C4-2B (cell line): ENCODE measurements at regions not wholly inside any gene's neighbourhood (a gene's known extent, or its start where the extent isn't known, plus 50 kb on each side); places are given as distances from the start of the nearest gene placed in this dataset.

Experiments used
- H3K27ac ChIP-seq: fragments of 450-650 bp; 2 replicates; pipeline ENCODE4 v1.5.1; 2017
- ZFX ChIP-seq: fragments of 450-650 bp; IDR thresholded peaks from 2 replicates; pipeline ENCODE4 v1.6.1; 2017
- TF ChIP-seq, protein P1 (sequence below): fragments of 450-650 bp; conservative IDR thresholded peaks from 2 replicates; pipeline ENCODE4 v1.5.1; 2017; ENCODE audit warnings: mild to moderate bottlenecking

DNA sequence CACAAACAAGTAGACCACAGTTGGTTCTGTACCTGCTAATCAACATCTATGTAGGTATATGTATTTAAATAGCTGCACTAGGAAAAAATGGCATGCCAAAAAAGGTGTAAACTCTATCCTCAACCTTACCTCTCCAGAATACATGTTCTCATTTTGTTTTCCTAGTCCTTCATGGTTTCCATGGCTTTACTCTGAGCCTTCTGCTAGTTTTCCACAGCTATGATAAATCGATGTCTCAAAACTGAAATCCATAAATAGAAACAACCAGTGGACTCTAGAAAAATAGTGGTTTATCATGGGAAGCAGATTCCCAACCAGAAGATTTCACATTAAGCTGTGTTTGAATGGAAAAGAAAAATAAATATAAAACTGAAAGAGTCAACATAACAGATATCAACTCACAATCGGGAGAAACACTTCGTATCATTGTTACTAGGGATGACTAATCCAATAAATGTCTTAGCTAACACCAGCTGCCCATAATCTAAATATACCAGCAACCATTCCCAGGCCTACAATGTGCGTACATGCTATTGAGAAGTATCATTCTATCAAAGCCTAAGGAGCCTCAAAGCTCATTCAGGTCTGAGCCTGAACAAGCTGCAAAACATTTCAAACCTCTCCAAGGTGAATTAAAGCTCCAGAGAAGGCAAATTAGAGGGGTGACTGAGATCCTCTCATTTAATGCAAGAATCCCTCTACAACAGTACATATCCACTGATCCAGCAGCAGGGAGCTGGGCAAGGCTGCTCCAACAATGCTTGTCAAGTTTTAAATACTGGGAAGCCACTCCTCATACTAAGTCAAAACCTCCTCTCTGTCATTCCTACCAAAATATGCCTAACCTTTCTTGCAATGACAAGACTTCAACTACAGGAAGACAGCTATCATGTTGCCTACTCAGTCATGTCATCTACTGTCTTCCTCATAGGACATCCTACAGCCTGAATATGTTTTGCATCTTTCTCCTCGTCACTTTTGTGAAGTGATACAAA, 90.2 kb downstream of the KCTD12 start:
- no peak overlapping the region for H3K27ac ChIP-seq
- no peak for TF ChIP-seq ZFX
- TF ChIP-seq, protein P1, sequence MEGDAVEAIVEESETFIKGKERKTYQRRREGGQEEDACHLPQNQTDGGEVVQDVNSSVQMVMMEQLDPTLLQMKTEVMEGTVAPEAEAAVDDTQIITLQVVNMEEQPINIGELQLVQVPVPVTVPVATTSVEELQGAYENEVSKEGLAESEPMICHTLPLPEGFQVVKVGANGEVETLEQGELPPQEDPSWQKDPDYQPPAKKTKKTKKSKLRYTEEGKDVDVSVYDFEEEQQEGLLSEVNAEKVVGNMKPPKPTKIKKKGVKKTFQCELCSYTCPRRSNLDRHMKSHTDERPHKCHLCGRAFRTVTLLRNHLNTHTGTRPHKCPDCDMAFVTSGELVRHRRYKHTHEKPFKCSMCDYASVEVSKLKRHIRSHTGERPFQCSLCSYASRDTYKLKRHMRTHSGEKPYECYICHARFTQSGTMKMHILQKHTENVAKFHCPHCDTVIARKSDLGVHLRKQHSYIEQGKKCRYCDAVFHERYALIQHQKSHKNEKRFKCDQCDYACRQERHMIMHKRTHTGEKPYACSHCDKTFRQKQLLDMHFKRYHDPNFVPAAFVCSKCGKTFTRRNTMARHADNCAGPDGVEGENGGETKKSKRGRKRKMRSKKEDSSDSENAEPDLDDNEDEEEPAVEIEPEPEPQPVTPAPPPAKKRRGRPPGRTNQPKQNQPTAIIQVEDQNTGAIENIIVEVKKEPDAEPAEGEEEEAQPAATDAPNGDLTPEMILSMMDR = no peak

DNA sequence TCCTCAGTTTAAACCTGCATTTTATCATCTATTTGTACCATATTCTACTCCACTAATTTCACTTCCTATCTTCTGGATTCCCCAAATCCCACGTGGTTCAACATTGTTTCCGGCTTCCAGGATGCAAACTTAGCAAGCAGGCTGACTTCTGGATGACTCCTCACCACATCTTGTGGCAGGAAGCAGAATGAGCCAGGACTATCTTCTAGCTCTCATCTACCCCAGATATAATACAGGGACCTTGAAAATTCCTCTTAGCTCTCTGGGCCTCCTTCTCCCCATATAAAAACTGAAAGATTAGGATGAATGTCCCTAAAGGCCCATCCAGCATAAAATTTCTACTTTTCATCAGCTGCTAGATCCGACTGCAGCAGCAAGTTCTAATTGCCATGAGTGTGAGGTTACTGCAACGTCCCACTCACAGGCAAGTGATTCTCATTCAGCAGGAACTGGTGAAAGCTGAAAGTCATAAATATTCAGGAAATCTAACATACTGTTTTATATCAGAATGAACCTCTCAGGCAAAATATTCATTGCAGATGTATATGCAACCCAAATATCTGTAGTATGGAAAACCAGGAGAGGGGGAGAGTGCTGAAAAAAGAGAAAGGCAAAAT, 93.4 kb downstream of the KCTD12 start:
- no peak for TF ChIP-seq ZFX
- H3K27ac ChIP-seq = no peak overlapping the region

DNA sequence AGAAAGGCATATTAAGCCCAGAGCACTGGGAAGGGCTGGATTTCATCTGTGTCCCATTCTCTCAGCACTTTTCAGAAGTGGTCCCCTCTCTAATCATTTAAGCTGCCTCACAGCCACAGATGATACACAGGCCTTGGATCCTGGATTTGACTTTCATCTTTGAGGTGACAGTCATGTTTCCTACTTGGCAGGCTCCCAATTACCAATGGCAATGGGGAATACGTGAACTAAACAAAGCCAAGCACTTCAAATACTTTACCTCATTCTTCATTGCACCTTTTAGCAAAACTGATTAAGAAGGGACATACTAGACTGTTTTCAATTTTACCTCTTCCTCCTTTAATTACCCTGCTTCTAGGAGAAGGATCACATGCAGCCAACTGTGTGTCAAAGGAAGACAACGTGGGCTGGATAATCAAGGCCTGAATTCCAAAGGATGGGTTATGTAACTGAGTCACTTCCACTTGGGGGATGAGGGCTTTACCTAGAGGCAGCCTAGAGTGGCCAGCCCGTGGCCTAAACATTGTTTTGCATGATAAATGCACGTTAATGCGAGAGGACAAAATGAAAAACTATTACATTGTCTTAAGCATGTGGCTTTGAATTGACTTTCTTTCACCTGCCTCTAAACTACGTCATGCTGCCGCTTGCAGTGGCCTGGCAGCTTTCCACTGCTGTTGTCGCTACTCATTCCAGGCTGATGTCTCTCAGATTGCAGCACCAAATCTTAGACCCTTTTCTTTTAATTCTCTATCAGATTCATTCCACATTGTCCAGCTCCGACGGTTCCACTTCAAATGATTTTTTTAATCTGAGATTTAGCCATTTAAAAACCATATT, 95.0 kb downstream of the KCTD12 start:
- no peak for TF ChIP-seq ZFX
- TF ChIP-seq, protein P1 = no peak
- H3K27ac ChIP-seq = no peak overlapping the region

DNA sequence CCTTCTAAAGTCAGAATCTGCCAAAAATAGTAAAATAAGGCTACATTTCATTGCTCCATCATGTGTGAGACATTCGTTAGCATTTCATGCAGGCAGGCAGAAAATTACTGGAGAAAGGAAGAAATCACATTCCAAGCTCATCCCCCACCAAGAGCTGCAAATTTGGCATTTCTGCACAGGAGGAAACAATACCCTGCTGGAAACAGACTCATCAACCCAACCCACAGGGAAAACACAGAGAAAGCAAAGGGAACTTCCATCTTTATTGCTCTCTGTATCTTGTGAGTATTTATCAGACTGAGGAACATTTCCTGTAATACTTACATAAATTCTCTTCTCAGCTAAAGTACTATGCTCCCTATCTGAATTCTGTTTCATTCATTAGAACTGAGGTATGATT, 95.7 kb downstream of the KCTD12 start:
- TF ChIP-seq, protein P1 = no peak
- TF ChIP-seq ZFX = no peak

DNA sequence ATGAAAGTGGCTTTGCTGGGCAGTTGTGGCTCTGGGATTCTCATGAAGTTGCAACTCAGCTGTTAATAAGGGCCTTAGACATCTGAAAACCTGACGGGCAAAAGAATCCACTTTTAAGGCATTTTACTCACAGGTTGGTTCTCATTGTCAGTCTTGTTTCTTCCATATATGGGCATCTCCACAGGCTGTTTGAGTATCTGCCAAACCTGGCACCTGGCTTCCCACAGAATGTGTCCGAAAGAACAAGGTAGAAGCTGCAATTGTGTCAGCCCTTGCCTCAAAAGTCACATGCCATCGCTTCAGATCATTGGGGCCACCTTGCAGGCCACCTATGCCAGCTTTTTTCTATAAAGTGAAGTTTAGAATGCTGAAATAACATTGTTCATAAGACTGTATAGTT, 102.4 kb downstream of the KCTD12 start:
- TF ChIP-seq, protein P1 = no peak
- TF ChIP-seq ZFX = no peak
- H3K27ac ChIP-seq = no peak overlapping the region

More for the DNA sequence above, 95.7 kb downstream of the KCTD12 start:
- H3K27ac ChIP-seq = no peak overlapping the region

DNA sequence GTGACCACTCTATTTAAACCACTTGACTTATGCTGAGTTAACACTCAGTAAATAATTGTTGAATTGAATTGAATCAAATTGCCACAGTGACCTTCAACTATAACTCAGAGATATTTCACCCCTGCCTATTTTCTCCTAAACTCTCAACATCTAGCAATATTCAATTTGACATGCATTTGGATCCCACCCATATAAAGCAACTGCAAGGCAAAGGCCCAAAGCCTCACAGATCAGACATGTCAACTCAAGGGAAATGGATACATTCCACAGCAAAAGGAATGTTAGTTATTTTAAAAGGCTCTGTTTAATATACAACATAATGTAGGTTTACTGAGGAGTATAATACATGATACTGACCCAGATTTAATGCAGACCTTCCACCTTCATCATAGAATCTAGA, 107.4 kb downstream of the KCTD12 start:
- TF ChIP-seq, protein P1 = no peak
- TF ChIP-seq ZFX = no peak
- no peak overlapping the region for H3K27ac ChIP-seq

DNA sequence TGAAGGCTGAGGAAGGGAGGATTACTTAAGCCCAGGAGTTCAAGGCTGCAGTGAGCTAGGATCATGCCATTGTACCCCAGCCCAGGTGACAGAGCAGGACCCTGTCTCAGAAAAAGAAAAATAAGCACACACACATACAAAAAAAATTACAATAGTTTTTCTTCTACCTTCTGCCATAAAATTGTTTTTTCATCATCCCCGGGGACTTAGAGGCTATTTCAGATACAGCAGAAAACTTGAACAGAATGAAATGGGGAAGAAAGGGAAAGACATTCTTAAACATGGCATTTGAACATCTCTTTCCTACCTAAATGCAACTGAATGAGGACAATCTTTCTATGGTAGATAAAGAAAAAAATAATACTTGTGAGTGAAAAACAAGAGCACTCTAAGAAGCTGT, 109.1 kb downstream of the KCTD12 start:
- no peak overlapping the region for H3K27ac ChIP-seq
- TF ChIP-seq, protein P1 = no peak
- no peak for TF ChIP-seq ZFX
